DOHH2 (cell line): ENCODE measurements at regions not wholly inside any gene's neighbourhood (a gene's known extent, or its start where the extent isn't known, plus 50 kb on each side); places are given as distances from the start of the nearest gene placed in this dataset.

ENCODE experiments used
- EZH2phosphoT487 ChIP-seq: fragments of 200-600 bp; sonication (generic); IDR thresholded peaks from 2 replicates; pipeline ENCODE4 v1.6.1; 2017; ENCODE audit warnings: borderline replicate concordance, mild to moderate bottlenecking, antibody characterized with exemption, low read length, moderate library complexity, mixed read lengths
- TF ChIP-seq, protein P1 (sequence below): fragments of 200-600 bp; sonication (generic); IDR thresholded peaks from one replicate; pipeline ENCODE4 v1.5.1; 2014; ENCODE audit warnings: antibody characterized with exemption, mild to moderate bottlenecking, low read depth, low read length; ENCODE audit not compliant: poor library complexity, severe bottlenecking

DNA sequence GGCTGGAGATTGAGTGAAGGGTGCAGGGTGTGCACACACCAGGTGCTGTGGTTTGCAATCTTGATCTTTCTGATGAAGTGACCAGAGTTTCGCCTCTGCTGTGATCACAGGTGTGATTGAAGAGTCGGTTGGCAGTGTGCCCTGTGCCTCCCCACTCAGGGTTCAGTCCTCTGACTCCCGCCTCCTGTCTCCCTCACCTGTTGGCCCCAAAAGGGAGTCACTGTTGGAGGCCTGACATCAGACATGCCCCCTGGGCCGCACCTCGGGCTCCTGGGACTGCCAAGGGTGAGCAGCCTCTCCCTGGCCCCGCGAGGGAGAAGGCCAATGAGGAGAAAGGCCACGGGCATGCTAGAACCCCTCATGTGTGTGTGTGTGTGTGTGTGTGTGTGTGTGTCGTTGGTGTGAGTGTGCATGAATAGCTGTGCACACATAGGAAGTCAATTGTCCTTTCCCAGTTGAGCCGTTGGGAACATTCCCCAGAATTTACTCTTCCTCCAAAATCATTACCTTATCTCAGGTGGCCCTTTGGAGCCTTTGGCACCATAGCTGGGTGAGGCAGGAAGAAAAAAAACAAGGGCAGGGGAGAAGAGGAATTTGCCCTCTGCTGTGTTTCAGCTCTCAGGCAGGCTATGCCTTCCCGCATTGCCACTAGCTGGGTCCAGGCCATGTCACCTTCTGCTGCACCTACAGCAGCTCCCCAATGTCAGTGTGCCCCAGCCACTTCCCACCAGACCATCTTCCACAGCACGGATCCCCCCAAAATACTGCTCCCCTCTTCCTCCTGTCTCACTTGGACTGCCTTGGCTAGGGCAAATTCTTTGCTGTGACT lies 78.1 kb upstream of the LAPTM4A start:
- TF ChIP-seq, protein P1, sequence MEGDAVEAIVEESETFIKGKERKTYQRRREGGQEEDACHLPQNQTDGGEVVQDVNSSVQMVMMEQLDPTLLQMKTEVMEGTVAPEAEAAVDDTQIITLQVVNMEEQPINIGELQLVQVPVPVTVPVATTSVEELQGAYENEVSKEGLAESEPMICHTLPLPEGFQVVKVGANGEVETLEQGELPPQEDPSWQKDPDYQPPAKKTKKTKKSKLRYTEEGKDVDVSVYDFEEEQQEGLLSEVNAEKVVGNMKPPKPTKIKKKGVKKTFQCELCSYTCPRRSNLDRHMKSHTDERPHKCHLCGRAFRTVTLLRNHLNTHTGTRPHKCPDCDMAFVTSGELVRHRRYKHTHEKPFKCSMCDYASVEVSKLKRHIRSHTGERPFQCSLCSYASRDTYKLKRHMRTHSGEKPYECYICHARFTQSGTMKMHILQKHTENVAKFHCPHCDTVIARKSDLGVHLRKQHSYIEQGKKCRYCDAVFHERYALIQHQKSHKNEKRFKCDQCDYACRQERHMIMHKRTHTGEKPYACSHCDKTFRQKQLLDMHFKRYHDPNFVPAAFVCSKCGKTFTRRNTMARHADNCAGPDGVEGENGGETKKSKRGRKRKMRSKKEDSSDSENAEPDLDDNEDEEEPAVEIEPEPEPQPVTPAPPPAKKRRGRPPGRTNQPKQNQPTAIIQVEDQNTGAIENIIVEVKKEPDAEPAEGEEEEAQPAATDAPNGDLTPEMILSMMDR, result no peak
- TF ChIP-seq EZH2phosphoT487, result no peak
